Activated naive CD4-positive, alpha-beta T cell treated with Interleukin-2 at 50 U/mL for 16 hours (primary cell): ENCODE measurements at regions not wholly inside any gene's neighbourhood (a gene's known extent, or its start where the extent isn't known, plus 50 kb on each side); places are given as distances from the start of the nearest gene placed in this dataset.
"Not testable (repeated sequence)": the region's sequence is repeated elsewhere in the genome, so short reads cannot be mapped to it uniquely, and the experiment has no call there.

Experiments
- DNase-seq: peaks from one replicate; pipeline ENCODE4 v3.0.0-alpha.2; 2020

GRCh38 chr4:112060212-112060611 lies 85.0 kb upstream of the FAM241A start:
- no peak for DNase-seq

GRCh38 chr4:112061207-112061817 lies 83.9 kb upstream of the FAM241A start:
- no peak for DNase-seq

- no peak for DNase-seq
These were observed 82.0 kb upstream of the FAM241A start for GRCh38 chr4:112063260-112063659.

- DNase-seq, result no peak
These were observed 76.1 kb upstream of the FAM241A start for GRCh38 chr4:112069110-112069509.

GRCh38 chr4:112073181-112073580 lies 72.1 kb upstream of the FAM241A start:
- no peak for DNase-seq

- peak; percentile 8 for DNase-seq
These were observed 70.0 kb upstream of the FAM241A start for GRCh38 chr4:112075129-112075753.

- no peak for DNase-seq
These were observed 69.3 kb upstream of the FAM241A start for GRCh38 chr4:112075906-112076305.

GRCh38 chr4:112076919-112077608 lies 68.2 kb upstream of the FAM241A start:
- DNase-seq, result no peak

GRCh38 chr4:112077743-112078142 lies 67.5 kb upstream of the FAM241A start:
- DNase-seq, result no peak

- DNase-seq, result no peak
These were observed 62.2 kb upstream of the FAM241A start for GRCh38 chr4:112082954-112083586.

GRCh38 chr4:112083587-112084347 lies 61.5 kb upstream of the FAM241A start:
- DNase-seq, result no peak

- no peak for DNase-seq
These were observed 59.9 kb upstream of the FAM241A start for GRCh38 chr4:112085156-112086035.

- DNase-seq, result no peak
These were observed 59.2 kb upstream of the FAM241A start for GRCh38 chr4:112086036-112086434.

GRCh38 chr4:112086661-112087060 lies 58.6 kb upstream of the FAM241A start:
- DNase-seq, result not testable (repeated sequence)

- not testable (repeated sequence) for DNase-seq
These were observed 52.9 kb upstream of the FAM241A start for GRCh38 chr4:112092330-112092729.

GRCh38 chr4:112093636-112094202 lies 51.5 kb upstream of the FAM241A start:
- no peak for DNase-seq

- DNase-seq, result no peak
These were observed 50.9 kb upstream of the FAM241A start for GRCh38 chr4:112094330-112094729.
